GM10248 (cell line): ENCODE measurements at regions not wholly inside any gene's neighbourhood (a gene's known extent, or its start where the extent isn't known, plus 50 kb on each side); places are given as distances from the start of the nearest gene placed in this dataset.

Experiments
- CTCF ChIA-PET: fragments of 300-600 bp; sonication (Branson Sonifier 250); formaldehyde crosslinking; extraction: SDS; loops from one replicate; lab custom pipeline; 2021; ENCODE audit warnings: antibody characterized with exemption; lab: Yijun Ruan, JAX
- POLR2A ChIA-PET: fragments of 350-650 bp; sonication (Branson Sonifier 250); formaldehyde crosslinking; extraction: SDS; loops from one replicate; lab custom pipeline; 2020; ENCODE audit warnings: antibody characterized with exemption; lab: Yijun Ruan, JAX
- DNase-seq: peaks from one replicate; pipeline ENCODE4 v3.0.0; 2012; ENCODE audit errors: extremely low spot score
- TF ChIP-seq, protein P1 (sequence below): IDR thresholded peaks from 2 replicates; pipeline ENCODE4 v1.5.1; 2012; ENCODE audit warnings: mild to moderate bottlenecking, low read depth; ENCODE audit errors: extremely low read depth, missing control alignments, control extremely low read depth

DNA sequence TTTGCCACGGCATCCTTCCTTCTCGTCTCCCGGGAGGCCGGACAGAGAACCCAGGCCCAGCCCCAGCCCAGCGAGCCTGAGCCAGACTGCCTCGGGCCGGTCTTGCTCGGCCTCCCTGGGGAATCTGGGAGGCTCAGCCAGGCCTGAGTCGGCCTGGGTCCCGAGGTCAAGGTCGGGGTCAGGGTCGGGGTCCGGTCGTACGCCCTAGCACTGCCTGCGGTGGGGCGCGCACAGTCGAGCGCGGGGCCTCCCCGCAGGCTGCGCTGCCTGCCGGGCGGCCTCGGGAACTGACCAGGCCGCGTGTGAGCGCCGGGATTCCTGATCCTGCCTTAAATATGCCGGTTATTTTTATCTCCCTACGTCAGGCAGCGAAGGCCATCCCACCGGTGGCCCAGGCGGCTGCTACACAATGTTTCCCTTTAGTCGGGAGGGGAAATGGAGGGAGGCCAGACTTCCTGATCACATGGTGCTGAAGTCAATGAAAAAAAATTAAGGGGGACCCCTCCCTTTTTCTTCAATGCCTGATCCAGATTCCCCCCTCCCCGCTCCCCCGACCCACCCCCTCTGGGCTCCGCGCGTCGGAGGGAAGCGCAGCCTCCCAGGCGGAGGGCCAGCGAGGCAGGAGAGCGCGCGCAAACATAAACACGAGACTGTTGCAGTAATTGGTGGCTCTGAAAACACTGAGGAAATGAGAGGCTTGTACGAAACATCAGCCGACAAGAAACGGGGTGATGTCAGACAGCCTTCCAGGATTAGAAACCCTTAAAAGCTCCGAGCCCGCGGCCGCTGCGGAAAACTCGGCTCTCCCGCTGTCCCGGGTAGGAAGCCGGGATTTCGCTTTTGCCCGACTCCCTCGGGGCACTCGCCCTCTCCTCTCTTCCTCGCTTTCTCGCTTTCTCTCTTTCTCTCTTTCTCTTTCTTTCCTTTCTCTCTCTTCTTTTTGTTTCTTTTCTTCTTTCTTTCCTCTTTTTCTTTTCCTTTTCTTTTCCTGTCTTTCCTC, 148.2 kb upstream of the KLF4 start:
- TF ChIP-seq, protein P1, sequence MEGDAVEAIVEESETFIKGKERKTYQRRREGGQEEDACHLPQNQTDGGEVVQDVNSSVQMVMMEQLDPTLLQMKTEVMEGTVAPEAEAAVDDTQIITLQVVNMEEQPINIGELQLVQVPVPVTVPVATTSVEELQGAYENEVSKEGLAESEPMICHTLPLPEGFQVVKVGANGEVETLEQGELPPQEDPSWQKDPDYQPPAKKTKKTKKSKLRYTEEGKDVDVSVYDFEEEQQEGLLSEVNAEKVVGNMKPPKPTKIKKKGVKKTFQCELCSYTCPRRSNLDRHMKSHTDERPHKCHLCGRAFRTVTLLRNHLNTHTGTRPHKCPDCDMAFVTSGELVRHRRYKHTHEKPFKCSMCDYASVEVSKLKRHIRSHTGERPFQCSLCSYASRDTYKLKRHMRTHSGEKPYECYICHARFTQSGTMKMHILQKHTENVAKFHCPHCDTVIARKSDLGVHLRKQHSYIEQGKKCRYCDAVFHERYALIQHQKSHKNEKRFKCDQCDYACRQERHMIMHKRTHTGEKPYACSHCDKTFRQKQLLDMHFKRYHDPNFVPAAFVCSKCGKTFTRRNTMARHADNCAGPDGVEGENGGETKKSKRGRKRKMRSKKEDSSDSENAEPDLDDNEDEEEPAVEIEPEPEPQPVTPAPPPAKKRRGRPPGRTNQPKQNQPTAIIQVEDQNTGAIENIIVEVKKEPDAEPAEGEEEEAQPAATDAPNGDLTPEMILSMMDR, result no peak
- ChIA-PET CTCF (no interaction called here), POLR2A (no interaction called here)
- DNase-seq, result peak; percentile 42

DNA sequence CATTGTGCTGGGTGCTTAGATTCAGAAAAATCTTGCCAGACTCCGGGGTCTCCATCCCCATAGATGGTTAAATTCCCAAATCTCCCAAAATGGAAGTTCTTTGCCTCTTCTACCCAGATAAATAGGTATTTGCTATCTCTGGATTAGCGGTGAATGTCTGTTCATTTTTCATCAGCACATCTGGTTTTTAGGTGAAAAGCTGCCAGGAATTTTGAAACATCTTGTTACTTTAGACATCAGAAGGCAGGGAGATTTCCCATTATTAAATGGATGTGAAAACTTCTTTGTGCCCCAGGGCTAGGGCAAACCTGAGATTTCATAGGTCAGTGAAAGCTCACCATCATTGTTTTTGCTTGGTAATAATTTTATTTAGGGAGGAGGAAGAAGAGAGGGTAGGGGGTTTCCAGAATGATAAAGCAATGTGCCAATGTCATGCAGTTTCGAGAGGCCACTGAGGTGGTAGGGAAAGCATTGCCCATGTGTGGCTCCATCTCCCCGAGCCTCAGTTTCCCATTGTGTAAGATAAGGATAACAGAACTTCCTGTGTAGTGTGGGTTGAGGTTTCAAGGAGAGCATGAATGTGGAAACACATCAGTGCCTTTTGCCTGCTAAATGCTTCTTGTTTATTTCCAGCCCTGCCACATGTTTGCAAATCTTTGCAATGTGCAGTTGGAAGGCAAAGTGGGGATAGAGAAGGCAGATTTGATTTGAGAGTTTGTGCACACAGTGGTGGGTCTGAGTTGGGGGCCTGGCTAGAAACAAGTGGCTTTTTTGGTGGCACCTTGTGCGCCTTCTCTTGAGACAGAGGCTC, 147.2 kb upstream of the KLF4 start:
- ChIA-PET POLR2A (no interaction called here), CTCF (no interaction called here)
- TF ChIP-seq, protein P1, result no peak
- DNase-seq, result no peak

DNA sequence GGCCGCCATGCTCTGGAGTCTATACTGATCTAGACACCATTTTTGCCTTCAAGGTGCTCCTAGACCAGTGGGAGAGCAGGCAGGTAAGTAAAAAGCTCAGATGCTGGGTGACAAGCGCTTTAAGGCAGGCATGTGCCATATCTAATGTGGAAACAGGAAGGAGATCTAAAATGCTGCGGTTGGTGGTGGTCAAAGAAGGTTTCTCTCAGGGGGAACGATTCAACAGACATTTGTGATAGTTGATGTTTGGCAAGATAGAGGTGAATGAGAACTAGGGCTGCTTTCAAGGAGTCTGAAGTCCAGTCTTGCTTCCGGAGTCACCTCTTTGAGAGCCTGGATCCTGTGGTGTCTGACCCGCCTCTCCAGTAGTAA, 146.2 kb upstream of the KLF4 start:
- TF ChIP-seq, protein P1, result no peak
- ChIA-PET CTCF (no interaction called here), POLR2A (no interaction called here)
- no peak for DNase-seq

DNA sequence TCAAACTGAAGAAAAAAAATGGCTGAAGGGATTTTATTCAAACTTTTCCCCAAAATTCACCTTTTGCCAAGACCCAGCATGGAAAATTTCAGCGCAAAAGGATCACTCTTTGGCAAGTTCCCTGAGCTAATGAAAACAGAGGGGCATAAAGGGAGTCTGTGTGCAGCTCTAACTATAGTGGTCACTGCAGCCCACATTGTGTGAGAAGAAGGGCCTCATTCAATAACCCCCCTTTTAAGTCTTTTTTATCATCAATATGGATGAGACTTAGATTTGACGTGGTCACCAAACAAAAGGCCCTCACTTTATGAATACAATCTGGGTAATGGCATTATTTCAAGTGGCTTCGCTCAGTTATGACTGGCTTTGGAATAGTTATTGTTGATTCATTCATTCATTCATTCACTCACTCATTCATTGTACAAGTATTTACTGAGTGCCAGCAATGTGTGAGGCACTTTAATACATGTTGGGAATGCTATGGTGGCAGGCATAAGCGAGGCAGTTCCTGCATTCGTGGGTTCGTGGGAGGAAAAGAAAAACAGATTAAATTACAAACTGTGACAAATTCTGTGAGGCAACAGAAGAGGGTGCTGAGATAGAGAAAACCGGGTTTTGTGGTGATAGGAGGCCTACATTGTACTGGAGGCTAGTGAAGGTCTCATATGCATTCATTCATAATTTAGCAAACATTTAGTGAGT, 145.7 kb upstream of the KLF4 start:
- DNase-seq, result no peak
- TF ChIP-seq, protein P1, result no peak
- POLR2A ChIA-PET, result no interaction called here
- CTCF ChIA-PET, result interaction anchor here (0.9 kb wide), 1 partner anchor 22 kb away, joined by 3 read pairs; no protein-coding TSS in a partner anchor

DNA sequence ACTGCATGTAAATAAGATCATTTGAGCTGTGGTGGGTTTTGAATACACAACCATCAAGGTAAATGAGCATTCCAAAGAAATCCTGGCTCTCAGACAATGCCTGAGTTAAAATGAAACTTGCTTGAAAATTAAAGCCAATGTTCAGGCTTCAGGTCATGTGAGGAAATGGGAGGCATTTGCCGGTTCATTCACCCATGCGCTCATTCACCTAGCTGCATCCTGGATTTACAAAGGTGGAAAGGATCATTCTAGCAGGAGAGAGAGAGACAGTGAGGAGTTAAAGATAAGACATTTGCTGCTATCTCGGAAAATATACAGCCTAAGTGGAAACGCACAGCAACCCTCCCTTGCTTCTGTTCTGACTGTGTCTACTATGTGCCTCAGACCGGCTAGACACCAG, 143.8 kb upstream of the KLF4 start:
- TF ChIP-seq, protein P1, result no peak
- POLR2A ChIA-PET, result no interaction called here
- CTCF ChIA-PET, result no interaction called here
- DNase-seq, result no peak

DNA sequence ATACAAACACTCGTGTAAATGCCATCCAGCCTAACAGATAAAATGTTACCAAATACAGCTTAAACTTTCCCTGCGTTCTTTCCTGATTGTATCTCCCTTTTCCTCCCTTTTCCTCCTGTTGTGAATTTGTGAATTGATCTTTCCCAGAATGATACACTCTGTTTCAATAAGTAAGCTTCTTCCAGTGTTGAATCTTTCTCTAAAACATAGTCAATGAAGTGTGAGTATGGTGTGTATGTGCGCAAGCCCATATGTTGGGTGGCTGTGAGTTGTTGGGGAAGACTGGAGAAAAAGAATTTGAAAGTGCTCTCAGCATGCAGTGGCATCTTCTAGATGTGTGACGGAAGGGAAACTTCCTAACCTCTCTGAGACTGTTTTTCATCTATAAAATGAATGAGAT, 143.1 kb upstream of the KLF4 start:
- CTCF ChIA-PET, result interaction anchor here (0.9 kb wide), 1 partner anchor 10 kb away, joined by 3 read pairs; no protein-coding TSS in a partner anchor
- TF ChIP-seq, protein P1, result no peak
- POLR2A ChIA-PET, result interaction anchor here (0.6 kb wide), 1 partner anchor 102 kb away, joined by 7 read pairs; no protein-coding TSS in a partner anchor
- no peak for DNase-seq
